Neuronal stem cell (in vitro differentiated cells): ENCODE measurements at regions not wholly inside any gene's neighbourhood (a gene's known extent, or its start where the extent isn't known, plus 50 kb on each side); places are given as distances from the start of the nearest gene placed in this dataset.

Source experiments
- DNase-seq: peaks from one replicate; pipeline ENCODE4 v3.0.0-alpha.2; 2013; ENCODE audit warnings: low spot score
- H2AFZ ChIP-seq: one replicate; pipeline ENCODE4 v1.6.1; 2013; ENCODE audit warnings: mild to moderate bottlenecking, low read length, inconsistent platforms
- H2AK5ac ChIP-seq: 2 replicates; pipeline ENCODE4 v1.6.1; 2013; ENCODE audit warnings: low read depth, mild to moderate bottlenecking, inconsistent platforms, low read length, moderate library complexity, mixed read lengths
- H2BK120ac ChIP-seq: 2 replicates; pipeline ENCODE4 v1.6.1; 2013; ENCODE audit warnings: low read depth, mild to moderate bottlenecking, inconsistent platforms, low read length, moderate library complexity, mixed read lengths
- H2BK12ac ChIP-seq: one replicate; pipeline ENCODE4 v1.6.1; 2013; ENCODE audit warnings: low read length, inconsistent platforms
- H2BK15ac ChIP-seq: 2 replicates; pipeline ENCODE4 v1.6.1; 2013; ENCODE audit warnings: mild to moderate bottlenecking, low read length, inconsistent platforms, mixed read lengths
- H2BK5ac ChIP-seq: one replicate; pipeline ENCODE4 v1.6.1; 2013; ENCODE audit warnings: inconsistent platforms, mild to moderate bottlenecking, low read length, moderate library complexity
- H3K14ac ChIP-seq: one replicate; pipeline ENCODE4 v1.6.1; 2013; ENCODE audit warnings: low read length, inconsistent platforms
- H3K18ac ChIP-seq: 2 replicates; pipeline ENCODE4 v1.6.1; 2013; ENCODE audit warnings: low read length, inconsistent platforms
- H3K23ac ChIP-seq: 2 replicates; pipeline ENCODE4 v1.6.1; 2013; ENCODE audit warnings: low read depth, mild to moderate bottlenecking, mixed read lengths, low read length, inconsistent platforms; ENCODE audit not compliant: poor library complexity
- H3K27ac ChIP-seq: replicated peaks from 3 replicates; pipeline ENCODE4 v1.5.1; 2013; ENCODE audit warnings: low read length, inconsistent platforms
- H3K27me3 ChIP-seq, 3 experiments: 2 replicates each; pipeline ENCODE4 v1.6.1; 2013; ENCODE audit warnings: low read length in 3 of 3, mild to moderate bottlenecking in 2 of 3, inconsistent platforms in 1 of 3, low read depth in 1 of 3, mixed read lengths in 1 of 3, moderate library complexity in 1 of 3; ENCODE audit not compliant: control insufficient read depth in 3 of 3, insufficient read depth in 3 of 3
- H3K36me3 ChIP-seq, 2 donors: replicated peaks in 1 of 2; 2 replicates each; pipeline ENCODE4 v1.6.1; 2013; ENCODE audit warnings: low read length in 2 of 2; ENCODE audit not compliant: control insufficient read depth in 2 of 2, insufficient read depth in 2 of 2
- H3K4ac ChIP-seq: 2 replicates; pipeline ENCODE4 v1.6.1; 2013; ENCODE audit warnings: inconsistent platforms, mild to moderate bottlenecking, low read length, moderate library complexity
- H3K4me1 ChIP-seq, 2 donors: 1 replicate in 1 of 2; 2 replicates in 1 of 2; pipeline ENCODE4 v1.6.1; 2013; ENCODE audit warnings: low read length in 2 of 2, low read depth in 1 of 2; ENCODE audit not compliant: control insufficient read depth in 2 of 2, insufficient read depth in 1 of 2
- H3K4me2 ChIP-seq: one replicate; pipeline ENCODE4 v1.6.1; 2013; ENCODE audit warnings: mild to moderate bottlenecking, low read length, inconsistent platforms; ENCODE audit not compliant: insufficient read depth, poor library complexity, severe bottlenecking
- H3K4me3 ChIP-seq, 2 donors: 2 replicates each; pipeline ENCODE4 v1.5.1; 2013; ENCODE audit warnings: low read length in 2 of 2, mild to moderate bottlenecking in 2 of 2, inconsistent platforms in 1 of 2, moderate library complexity in 1 of 2
- H3K79me1 ChIP-seq: one replicate; pipeline ENCODE4 v1.6.1; 2013; ENCODE audit warnings: low read depth, mild to moderate bottlenecking, inconsistent platforms, low read length, moderate library complexity
- H3K9ac ChIP-seq: one replicate; pipeline ENCODE4 v1.6.1; 2013; ENCODE audit warnings: mild to moderate bottlenecking, low read depth, low read length, inconsistent platforms; ENCODE audit not compliant: poor library complexity
- H3K9me3 ChIP-seq, 2 donors: replicated peaks in 1 of 2; 2 replicates each; pipeline versions ENCODE3 to v1.6.1; 2013; ENCODE audit warnings: low read length in 2 of 2, mild to moderate bottlenecking in 2 of 2, inconsistent platforms in 1 of 2, low read depth in 1 of 2, mixed read lengths in 1 of 2, moderate library complexity in 1 of 2; ENCODE audit not compliant: control insufficient read depth in 2 of 2, insufficient read depth in 1 of 2
- H4K8ac ChIP-seq: one replicate; pipeline ENCODE4 v1.6.1; 2013; ENCODE audit warnings: low read depth, mild to moderate bottlenecking, inconsistent platforms, low read length, moderate library complexity
- H4K91ac ChIP-seq: one replicate; pipeline ENCODE4 v1.6.1; 2013; ENCODE audit warnings: low read length, low read depth, mild to moderate bottlenecking, inconsistent platforms; ENCODE audit not compliant: poor library complexity
- WGBS, 2 donors: extraction: QIAGEN DNeasy Blood & Tissue Kit; methylation state at CpG; one replicate each; pipeline ENCODE4 v1.1.7; 2013; ENCODE audit warnings: missing lambda C conversion rate in 2 of 2, mixed read lengths in 1 of 2; ENCODE audit not compliant: insufficient read length in 2 of 2, insufficient replicate concordance in 1 of 2; ENCODE audit errors: extremely low coverage in 2 of 2; 5-methylcytosine and 5-hydroxymethylcytosine counted together

DNA sequence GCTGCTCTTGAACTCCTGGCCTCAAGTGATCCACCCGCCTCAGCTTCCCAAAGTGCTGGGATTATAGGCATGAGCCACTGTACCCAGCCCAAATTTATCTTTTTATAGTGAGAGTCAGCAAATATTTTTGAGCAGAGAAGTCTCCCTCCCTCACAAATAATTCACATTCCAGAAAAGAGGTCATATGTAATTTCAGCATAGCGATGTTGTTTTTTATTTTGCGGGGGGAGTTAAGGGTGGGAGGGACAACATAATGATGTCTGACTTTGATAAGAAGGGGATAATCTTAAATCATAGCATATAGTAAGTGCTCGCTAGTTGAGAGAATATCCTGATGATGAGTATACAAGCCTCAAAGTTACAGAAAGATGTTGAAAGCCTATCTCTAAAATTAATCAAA, 1090.2 kb upstream of the ACVR2A start:
- Histone ChIP-seq H4K91ac (no peak overlapping the region), H3K4me1 (no peaks in the 10 kb centered on the region), H3K9ac (no peak overlapping the region), H3K9me3 (no peaks in the 10 kb centered on the region), H2AK5ac (no peak overlapping the region), H3K27me3 (no peaks in the 10 kb centered on the region), H4K8ac (no peak overlapping the region), H2BK5ac (no peak overlapping the region), H3K18ac (no peak overlapping the region), H3K4ac (no peak overlapping the region), H3K23ac (no peak overlapping the region), H3K14ac (no peak overlapping the region), H3K36me3 (no peaks in the 10 kb centered on the region), H2AFZ (no peak overlapping the region), H3K27ac (no peak overlapping the region), H2BK12ac (no peak overlapping the region), H3K4me3 (no peak overlapping the region), H3K79me1 (no peaks in the 10 kb centered on the region), H3K4me2 (no peak overlapping the region), H2BK120ac (no peak overlapping the region), H2BK15ac (no peak overlapping the region)
- no peak for DNase-seq
- WGBS, 2 donors, result no CpG with 5 or more reads among the region's 4 CpGs

DNA sequence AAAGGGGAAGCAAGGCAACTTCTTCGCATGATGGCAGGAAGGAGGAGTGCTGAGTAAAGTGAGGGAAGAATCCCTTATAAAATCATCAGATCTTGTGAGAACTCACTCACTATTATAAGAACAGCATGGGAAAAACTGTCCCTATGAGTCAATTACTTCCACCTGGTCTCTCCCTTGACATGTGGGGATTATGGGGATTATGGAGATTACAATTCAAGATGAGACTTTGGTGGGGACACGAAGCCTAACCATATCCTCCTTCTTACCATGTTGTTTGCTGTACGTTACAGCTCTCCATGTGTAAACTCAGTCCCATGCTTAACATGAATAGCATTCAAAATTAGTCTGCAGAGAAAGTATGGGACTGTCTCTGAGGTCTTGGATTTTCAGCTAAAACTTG, 1096.8 kb upstream of the ACVR2A start:
- no peak overlapping the region for H4K8ac ChIP-seq
- no peak overlapping the region for H2BK5ac ChIP-seq
- H3K4me2 ChIP-seq, result no peak overlapping the region
- H3K27ac ChIP-seq, result no peak overlapping the region
- H3K4ac ChIP-seq, result no peak overlapping the region
- no peaks in the 10 kb centered on the region for H3K36me3 ChIP-seq
- no peak overlapping the region for H3K23ac ChIP-seq
- H3K79me1 ChIP-seq, result no peaks in the 10 kb centered on the region
- no peaks in the 10 kb centered on the region for H3K27me3 ChIP-seq
- no peaks in the 10 kb centered on the region for H3K4me1 ChIP-seq
- no peak overlapping the region for H3K14ac ChIP-seq
- no peak overlapping the region for H3K4me3 ChIP-seq
- H3K9ac ChIP-seq, result no peak overlapping the region
- no peak overlapping the region for H4K91ac ChIP-seq
- no peak overlapping the region for H2AFZ ChIP-seq
- no CpG with 5 or more reads among the region's 3 CpGs for WGBS, 2 donors
- no peak overlapping the region for H2BK15ac ChIP-seq
- H2BK12ac ChIP-seq, result no peak overlapping the region
- H2BK120ac ChIP-seq, result no peak overlapping the region
- H3K9me3 ChIP-seq, result no peaks in the 10 kb centered on the region
- H3K18ac ChIP-seq, result no peak overlapping the region
- DNase-seq, result no peak
- no peak overlapping the region for H2AK5ac ChIP-seq

- Histone ChIP-seq H4K91ac (no peak overlapping the region), H2BK120ac (no peak overlapping the region), H3K9ac (no peak overlapping the region), H3K9me3 (no peaks in the 10 kb centered on the region), H3K36me3 (no peaks in the 10 kb centered on the region), H3K79me1 (no peaks in the 10 kb centered on the region), H2BK15ac (no peak overlapping the region), H2AFZ (no peak overlapping the region), H3K18ac (no peak overlapping the region), H4K8ac (no peak overlapping the region), H2BK12ac (no peak overlapping the region), H3K4me3 (no peak overlapping the region), H2AK5ac (no peak overlapping the region), H3K23ac (no peak overlapping the region), H3K4ac (no peak overlapping the region), H3K4me1 (no peaks in the 10 kb centered on the region), H3K27me3 (no peaks in the 10 kb centered on the region), H3K4me2 (no peak overlapping the region), H2BK5ac (no peak overlapping the region), H3K27ac (no peak overlapping the region), H3K14ac (no peak overlapping the region)
- DNase-seq, result no peak
- no CpG with 5 or more reads among the region's 4 CpGs for WGBS, 2 donors
Observed at GRCh38 chr2:146741260-146741659, 1103.6 kb upstream of the ACVR2A start.

DNA sequence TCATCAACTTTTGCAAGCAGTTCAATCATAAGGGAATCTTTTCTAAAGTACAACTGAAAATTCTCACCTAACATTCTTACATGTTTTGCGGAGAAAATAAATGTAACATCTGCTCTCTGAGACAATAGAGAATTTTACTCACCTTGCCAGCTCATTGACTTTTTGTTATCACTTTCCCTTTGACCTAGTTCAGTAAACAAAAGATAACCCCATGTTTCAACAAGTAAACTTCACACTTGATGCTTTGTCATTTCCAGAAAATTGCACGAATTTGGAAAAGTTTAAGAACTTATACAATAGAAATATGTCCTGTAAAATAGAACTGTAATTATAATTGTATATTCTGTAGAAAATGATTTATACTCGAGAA, 1110.0 kb upstream of the ACVR2A start:
- no peak overlapping the region for H2BK5ac ChIP-seq
- DNase-seq, result no peak

More for the DNA sequence above, 1110.0 kb upstream of the ACVR2A start:
- Histone ChIP-seq H3K4me2 (no peak overlapping the region), H3K4me1 (no peaks in the 10 kb centered on the region), H3K23ac (no peak overlapping the region), H3K9me3 (no peaks in the 10 kb centered on the region), H3K27me3 (no peaks in the 10 kb centered on the region), H2AK5ac (no peak overlapping the region), H2BK12ac (no peak overlapping the region), H2BK15ac (no peak overlapping the region), H3K36me3 (no peaks in the 10 kb centered on the region), H2AFZ (no peak overlapping the region), H3K14ac (no peak overlapping the region), H2BK120ac (no peak overlapping the region), H3K9ac (no peak overlapping the region), H4K8ac (no peak overlapping the region), H3K4me3 (no peak overlapping the region), H3K27ac (no peak overlapping the region), H3K18ac (no peak overlapping the region), H4K91ac (no peak overlapping the region), H3K79me1 (no peaks in the 10 kb centered on the region), H3K4ac (no peak overlapping the region)
- no CpG with 5 or more reads among the region's 3 CpGs for WGBS, 2 donors
